ENCODE measurements at regions not wholly inside any gene's neighbourhood (a gene's known extent, or its start where the extent isn't known, plus 50 kb on each side); places are given as distances from the start of the nearest gene placed in this dataset.
"Not testable (repeated sequence)": the region's sequence is repeated elsewhere in the genome, so short reads cannot be mapped to it uniquely, and the experiment has no call there.

DNA sequence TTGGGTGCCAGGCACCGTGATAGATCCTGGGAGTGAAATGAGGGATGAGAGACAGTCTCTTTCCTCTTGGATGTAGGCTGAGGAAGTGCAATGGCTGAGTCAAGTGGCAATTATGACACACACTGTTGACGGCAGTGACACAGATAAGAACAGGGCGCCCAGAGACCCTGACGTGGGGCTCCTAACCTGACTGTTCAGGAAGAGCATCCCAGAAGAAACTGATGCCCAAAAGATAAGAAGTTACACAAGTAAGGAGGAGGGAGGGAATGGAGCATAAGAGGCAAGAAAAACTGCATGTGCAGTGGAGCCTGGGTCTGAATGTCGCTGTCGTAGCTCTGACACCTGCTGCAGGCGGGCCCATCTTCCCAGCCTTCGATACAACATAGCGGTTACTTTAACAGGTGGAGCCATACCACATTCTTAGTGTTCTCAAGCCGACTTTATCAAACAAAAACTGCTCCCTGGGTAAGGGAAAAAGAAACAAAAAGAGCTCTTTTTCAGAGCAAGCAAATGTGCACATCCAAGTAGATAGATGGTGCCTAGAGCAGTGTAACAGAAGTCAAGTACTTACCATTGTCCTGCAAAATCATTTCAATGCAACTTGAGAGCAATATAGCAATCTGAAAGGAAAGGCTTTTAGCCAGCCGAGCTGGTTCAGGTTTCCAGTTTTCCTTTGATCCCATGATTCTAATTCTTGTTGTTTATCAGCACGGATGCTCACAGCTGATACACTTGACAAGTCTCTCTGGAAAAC is 463.9 kb upstream of the JARID2 start:
- peak; percentile 41 for DNase-seq

DNA sequence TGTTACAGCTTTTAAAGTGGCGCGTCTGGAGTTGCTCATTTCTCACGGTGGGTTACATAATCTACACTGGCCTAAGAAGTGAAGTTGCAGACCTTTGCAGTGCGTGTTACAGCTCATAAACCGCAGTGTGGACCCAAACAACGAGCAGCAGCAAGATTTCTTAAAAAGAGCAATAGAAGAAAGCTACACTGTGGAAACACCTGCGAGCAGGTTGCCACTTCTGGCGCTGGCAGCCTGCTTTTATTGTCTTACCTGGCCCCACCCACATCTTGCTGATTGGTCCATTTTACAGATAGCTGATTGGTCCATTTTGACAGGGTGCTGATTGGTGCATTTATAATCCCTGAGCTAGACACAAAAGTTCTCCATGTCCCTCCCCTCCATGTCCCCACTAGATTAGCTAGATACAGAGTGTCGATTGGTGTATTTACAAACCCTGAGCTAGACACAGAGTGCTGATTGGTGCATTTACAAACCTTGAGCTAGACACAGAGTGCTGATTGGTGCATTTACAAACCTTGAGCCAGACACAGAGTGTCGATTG is 462.9 kb upstream of the JARID2 start:
- DNase-seq = not testable (repeated sequence)

DNA sequence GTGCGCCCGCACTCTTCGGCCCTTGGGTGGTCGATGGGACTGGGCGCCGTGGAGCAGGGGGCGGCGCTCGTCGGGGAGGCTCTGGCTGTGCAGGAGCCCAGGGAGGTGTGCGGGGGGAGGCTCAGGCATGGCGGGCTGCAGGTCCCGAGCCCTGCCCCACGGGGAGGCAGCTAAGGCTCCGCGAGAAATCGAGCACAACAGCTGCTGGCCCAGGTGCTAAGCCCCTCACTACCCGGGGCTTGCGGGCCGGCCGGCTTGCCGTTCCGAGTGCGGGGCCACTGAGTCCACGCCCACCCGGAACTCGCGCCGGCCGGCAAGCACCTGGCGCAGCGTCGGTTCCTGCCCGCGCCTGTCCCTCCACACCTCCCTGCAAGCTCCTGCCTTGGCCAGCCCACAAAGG is 462.3 kb upstream of the JARID2 start:
- no peak for DNase-seq

DNA sequence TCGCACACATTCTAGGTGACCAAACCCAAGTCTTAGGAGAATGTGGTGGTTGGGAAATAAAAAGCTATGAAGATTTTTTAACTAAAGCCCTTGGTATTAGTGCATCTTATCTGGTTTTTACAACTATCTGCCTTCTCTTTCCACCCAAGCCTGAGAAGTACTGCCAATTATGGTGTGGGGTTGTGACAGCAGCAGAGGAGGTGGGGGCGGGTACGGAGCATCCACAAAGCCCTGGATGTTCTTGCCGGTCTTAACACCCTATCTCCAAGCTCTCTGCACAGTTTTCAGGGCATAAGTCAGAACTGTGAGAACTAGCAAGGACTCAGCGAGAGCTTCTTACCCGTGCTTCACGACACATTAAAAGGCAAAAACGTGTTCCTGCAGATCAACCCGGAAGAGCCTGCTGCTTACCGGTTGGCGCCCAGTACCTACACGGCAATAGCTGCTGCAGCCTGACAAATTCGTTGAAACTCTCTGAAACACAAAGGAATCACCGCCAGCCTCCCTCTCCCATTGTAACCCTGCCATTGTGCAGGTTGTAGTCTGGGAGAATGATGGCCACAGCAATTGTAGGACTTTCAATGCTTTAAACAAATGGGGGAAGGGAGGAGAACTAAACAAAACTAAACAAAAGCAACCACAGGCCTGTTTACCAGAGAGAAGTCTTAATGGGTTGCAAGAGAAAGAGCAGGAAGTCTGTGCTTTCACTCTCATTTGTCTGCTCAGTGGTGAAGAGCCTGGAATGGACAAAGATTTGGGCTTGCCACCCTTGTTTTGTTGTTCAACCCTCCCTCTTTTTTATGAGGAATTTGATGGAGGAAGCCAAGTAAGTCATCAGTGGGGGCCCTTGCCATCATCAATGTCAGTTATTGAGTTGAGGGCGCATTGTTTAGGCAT is 461.0 kb upstream of the JARID2 start:
- peak; percentile 89 for DNase-seq

GRCh38 chr6:14785493-14785790 is 460.4 kb upstream of the JARID2 start:
- DNase-seq = no peak

- no peak for DNase-seq
Observed at GRCh38 chr6:14786008-14786407, 459.9 kb upstream of the JARID2 start.

- no peak for DNase-seq
Observed at GRCh38 chr6:14786455-14786854, 459.4 kb upstream of the JARID2 start.

- DNase-seq = no peak
Observed at GRCh38 chr6:14787250-14787649, 458.6 kb upstream of the JARID2 start.

GRCh38 chr6:14787677-14788076 is 458.2 kb upstream of the JARID2 start:
- no peak for DNase-seq

DNA sequence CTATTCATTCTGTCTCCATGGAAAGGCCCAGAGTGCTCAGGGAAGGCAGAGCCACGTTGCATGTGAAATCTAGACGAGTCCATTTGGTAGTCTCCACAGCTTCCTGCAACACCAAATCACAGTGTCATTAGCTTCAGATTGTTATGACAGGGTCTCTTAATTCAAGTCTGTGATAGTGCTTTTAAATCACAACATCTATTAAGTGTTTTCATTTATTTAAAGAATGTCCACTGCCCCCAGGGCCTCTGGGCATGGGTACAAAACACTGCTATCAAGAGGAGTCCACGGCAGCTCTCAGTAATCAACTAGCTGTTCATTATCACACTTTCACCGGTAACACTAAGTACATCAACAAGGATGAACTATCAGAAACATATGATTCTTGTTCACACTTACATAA is 455.9 kb upstream of the JARID2 start:
- DNase-seq = no peak

GRCh38 chr6:14790976-14791375 is 454.9 kb upstream of the JARID2 start:
- DNase-seq = no peak

- no peak for DNase-seq
Observed at GRCh38 chr6:14791526-14791925, 454.3 kb upstream of the JARID2 start.

DNA sequence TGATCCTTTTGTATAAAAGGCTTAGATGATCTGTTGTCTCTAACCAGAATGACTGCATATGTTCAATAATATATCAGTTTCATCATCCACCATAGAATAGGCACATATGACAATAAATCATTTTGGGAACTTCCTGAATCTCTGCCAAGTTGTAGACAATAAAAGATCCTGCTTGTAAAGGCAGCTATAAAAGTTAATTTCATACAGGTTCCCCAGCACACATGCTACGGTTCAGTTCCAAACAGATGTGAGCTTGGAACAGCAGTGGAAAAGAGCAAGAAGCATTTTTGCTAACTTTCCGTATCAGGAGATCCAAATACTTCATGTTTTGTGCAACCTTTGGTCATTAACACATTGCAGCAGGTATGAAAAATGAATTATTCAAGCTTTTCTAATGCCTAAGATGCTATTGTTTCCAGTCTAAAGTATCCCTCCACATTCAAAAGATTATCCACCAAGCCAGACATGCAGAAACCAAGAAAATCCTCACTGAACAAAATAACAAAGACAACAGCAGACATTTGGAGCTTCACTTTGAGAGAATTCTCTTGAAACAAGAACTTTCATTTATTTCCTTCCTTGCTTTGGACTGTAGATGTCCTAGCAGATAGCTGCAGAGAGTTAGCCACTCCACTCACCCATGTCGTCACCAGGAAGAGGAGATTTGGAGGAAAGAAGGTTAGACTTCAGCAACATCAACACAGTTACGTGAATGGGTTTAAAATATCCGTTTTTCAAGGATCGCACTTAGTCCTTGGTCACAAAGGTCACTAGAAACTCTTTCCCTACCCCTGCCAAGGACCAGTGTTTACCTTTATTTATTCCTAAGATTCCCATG is 453.5 kb upstream of the JARID2 start:
- no peak for DNase-seq

DNA sequence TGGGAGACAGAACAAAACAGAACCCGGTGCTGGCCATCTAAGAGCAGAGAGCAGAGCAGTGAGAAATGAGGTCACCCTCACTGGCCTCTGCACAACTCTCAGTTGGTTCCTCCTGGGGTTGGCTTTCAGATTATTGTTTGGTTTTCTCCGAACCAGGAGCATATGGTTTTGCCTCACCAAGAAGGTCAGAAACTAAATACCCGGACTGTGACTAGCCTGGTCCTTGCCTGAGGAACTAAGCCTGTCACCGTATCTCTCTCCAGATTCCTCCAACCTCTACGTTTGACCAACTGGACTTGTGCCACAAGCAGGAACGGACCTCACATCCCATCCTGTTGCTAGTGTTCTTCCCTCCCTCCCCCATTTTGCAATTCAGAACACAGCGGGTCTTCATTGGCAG is 450.4 kb upstream of the JARID2 start:
- DNase-seq = no peak

GRCh38 chr6:14796974-14797762 is 448.7 kb upstream of the JARID2 start:
- no peak for DNase-seq

DNA sequence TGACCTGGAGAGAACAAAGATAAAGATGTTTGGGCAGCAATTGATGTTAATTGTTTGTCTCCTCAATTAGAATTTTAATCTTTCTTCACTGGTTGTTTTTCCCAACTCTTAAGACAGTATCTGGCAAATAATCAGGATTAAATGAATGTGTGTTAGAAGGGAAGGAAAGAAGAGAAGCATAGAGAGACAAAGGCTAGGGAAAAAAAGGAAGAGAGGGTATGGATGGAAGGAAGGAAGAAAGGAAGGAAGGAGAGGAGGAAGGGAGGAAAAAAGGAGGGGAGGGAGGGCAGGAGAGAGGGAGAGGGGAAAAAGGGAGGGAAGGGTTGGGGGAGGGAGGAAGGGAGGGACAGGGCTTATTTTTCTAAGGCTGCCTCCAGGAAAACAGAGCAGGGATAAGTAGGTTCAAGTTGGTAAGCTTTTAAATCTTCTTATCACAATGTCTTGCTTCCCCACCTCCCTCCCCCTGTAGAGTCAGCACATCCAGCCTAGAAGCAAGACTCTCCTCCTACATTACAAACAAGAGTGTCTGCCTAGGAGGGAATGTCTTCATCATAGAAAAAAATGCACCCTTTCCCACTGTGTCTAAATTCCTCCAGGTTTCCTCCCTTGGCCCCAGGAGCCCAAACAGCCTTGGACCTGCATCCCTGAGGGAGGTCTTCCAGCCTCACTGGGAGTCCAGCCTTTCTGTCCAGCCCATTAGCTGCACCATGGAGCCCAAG is 447.8 kb upstream of the JARID2 start:
- DNase-seq = no peak

DNA sequence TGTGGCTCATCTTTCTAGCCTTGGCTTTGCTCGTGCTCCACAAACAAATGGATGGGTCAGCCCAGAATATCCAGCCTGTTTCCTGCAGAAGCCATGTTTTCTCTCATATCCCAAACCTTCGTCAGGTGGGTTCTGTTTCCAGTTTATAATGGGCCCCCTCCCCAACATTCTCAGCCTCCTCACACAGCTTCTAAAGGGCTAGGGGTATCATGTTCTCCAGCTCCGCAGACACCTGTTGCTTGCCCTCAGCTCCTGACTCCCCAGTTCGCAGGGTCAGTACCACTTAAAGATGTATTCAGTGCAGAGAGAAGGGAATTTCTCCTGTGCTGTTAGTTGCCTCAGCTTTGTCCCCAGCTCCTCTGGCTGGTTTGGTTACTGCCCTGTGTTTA is 447.3 kb upstream of the JARID2 start:
- no peak for DNase-seq

- no peak for DNase-seq
Observed at GRCh38 chr6:14798996-14799588, 446.8 kb upstream of the JARID2 start.

DNA sequence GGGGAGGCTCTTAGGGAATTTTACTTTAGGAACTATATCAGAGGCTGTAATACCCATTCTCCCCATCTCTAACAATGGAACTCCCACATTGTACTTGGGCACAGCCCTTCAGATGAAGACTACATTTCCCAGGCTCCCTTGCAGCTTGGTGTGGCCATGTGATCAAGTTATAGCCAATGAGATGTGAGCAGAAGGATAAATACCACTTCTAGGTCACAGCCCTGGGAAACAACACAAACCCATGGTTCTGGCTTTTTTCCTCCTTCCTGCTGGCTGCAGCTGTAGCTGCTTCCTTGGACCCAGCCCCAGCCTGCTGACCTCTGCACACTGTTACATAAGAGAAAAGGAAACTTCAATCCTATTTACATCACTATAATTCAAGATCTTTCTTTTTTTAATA is 445.9 kb upstream of the JARID2 start:
- DNase-seq = peak; percentile 83

- DNase-seq = no peak
Observed at GRCh38 chr6:14802514-14803160, 443.2 kb upstream of the JARID2 start.
